ENCODE measurements at regions not wholly inside any gene's neighbourhood (a gene's known extent, or its start where the extent isn't known, plus 50 kb on each side); places are given as distances from the start of the nearest gene placed in this dataset.

GRCh38 chr10:36053775-36054174 lies 411.7 kb upstream of the FZD8 start:
- Histone ChIP-seq H3K79me2 (ENCODE audit: insufficient read depth, low read length) (no peaks in the 10 kb centered on the region), H3K27ac (ENCODE audit: low read depth, low read length) (no peak overlapping the region)

GRCh38 chr10:36053271-36053670 lies 411.2 kb upstream of the FZD8 start:
- no peaks in the 10 kb centered on the region for H3K4me1 ChIP-seq (ENCODE audit: insufficient read depth, low read length)
- H3K27ac ChIP-seq (ENCODE audit: low read depth, low read length): no peak overlapping the region
- no peak overlapping the region for H3K4me2 ChIP-seq (ENCODE audit: insufficient read depth, low read length)
- H3K27me3 ChIP-seq (ENCODE audit: insufficient read depth, low read length): no peaks in the 10 kb centered on the region
- DNase-seq (ENCODE audit: insufficient read length, low spot score, missing footprints): no peak
- H3K4me3 ChIP-seq (ENCODE audit: insufficient read depth, low read length): no peak overlapping the region
- no peaks in the 10 kb centered on the region for H3K79me2 ChIP-seq (ENCODE audit: insufficient read depth, low read length)
- H3K36me3 ChIP-seq (ENCODE audit: insufficient read depth, low read length): no peaks in the 10 kb centered on the region
- H4K20me1 ChIP-seq (ENCODE audit: insufficient read depth, low read length): no peaks in the 10 kb centered on the region
- no peaks in the 10 kb centered on the region for H3K9me3 ChIP-seq (ENCODE audit: low read depth, low read length)
- no peak for TF ChIP-seq CTCF (IDR thresholded peaks at IDR 0.05; ENCODE audit: extremely low read depth, low read depth, low read length)
- no peak overlapping the region for H2AFZ ChIP-seq (ENCODE audit: low read length)

More at GRCh38 chr10:36053775-36054174, 411.7 kb upstream of the FZD8 start:
- no peaks in the 10 kb centered on the region for H3K9me3 ChIP-seq (ENCODE audit: low read depth, low read length)
- H2AFZ ChIP-seq (ENCODE audit: low read length): no peak overlapping the region
- no peak overlapping the region for H3K4me2 ChIP-seq (ENCODE audit: insufficient read depth, low read length)
- H4K20me1 ChIP-seq (ENCODE audit: insufficient read depth, low read length): no peaks in the 10 kb centered on the region
- no peaks in the 10 kb centered on the region for H3K4me1 ChIP-seq (ENCODE audit: insufficient read depth, low read length)
- DNase-seq (ENCODE audit: insufficient read length, low spot score, missing footprints): no peak
- no peaks in the 10 kb centered on the region for H3K36me3 ChIP-seq (ENCODE audit: insufficient read depth, low read length)
- H3K4me3 ChIP-seq (ENCODE audit: insufficient read depth, low read length): no peak overlapping the region
- no peak for TF ChIP-seq CTCF (IDR thresholded peaks at IDR 0.05; ENCODE audit: extremely low read depth, low read depth, low read length)
- H3K27me3 ChIP-seq (ENCODE audit: insufficient read depth, low read length): no peaks in the 10 kb centered on the region

- TF ChIP-seq CTCF (IDR thresholded peaks at IDR 0.05; ENCODE audit: extremely low read depth, low read depth, low read length): no peak
- DNase-seq (ENCODE audit: insufficient read length, low spot score, missing footprints): no peak
- Histone ChIP-seq H3K4me2 (ENCODE audit: insufficient read depth, low read length) (no peak overlapping the region), H3K27me3 (ENCODE audit: insufficient read depth, low read length) (no peaks in the 10 kb centered on the region), H3K9me3 (ENCODE audit: low read depth, low read length) (no peaks in the 10 kb centered on the region), H3K27ac (ENCODE audit: low read depth, low read length) (no peak overlapping the region), H3K36me3 (ENCODE audit: insufficient read depth, low read length) (no peaks in the 10 kb centered on the region), H2AFZ (ENCODE audit: low read length) (no peak overlapping the region), H3K4me1 (ENCODE audit: insufficient read depth, low read length) (no peaks in the 10 kb centered on the region), H3K4me3 (ENCODE audit: insufficient read depth, low read length) (no peak overlapping the region), H3K79me2 (ENCODE audit: insufficient read depth, low read length) (no peaks in the 10 kb centered on the region), H4K20me1 (ENCODE audit: insufficient read depth, low read length) (no peaks in the 10 kb centered on the region)
These were observed 409.4 kb upstream of the FZD8 start for GRCh38 chr10:36051500-36051991.

GRCh38 chr10:36050763-36051499 lies 408.8 kb upstream of the FZD8 start:
- H3K4me3 ChIP-seq (ENCODE audit: insufficient read depth, low read length): no peak overlapping the region
- DNase-seq (ENCODE audit: insufficient read length, low spot score, missing footprints): no peak
- H3K27me3 ChIP-seq (ENCODE audit: insufficient read depth, low read length): no peaks in the 10 kb centered on the region
- no peak overlapping the region for H3K27ac ChIP-seq (ENCODE audit: low read depth, low read length)
- TF ChIP-seq CTCF (IDR thresholded peaks at IDR 0.05; ENCODE audit: extremely low read depth, low read depth, low read length): no peak
- H3K4me2 ChIP-seq (ENCODE audit: insufficient read depth, low read length): no peak overlapping the region
- no peaks in the 10 kb centered on the region for H3K36me3 ChIP-seq (ENCODE audit: insufficient read depth, low read length)
- H3K9me3 ChIP-seq (ENCODE audit: low read depth, low read length): no peaks in the 10 kb centered on the region
- no peak overlapping the region for H2AFZ ChIP-seq (ENCODE audit: low read length)
- no peaks in the 10 kb centered on the region for H4K20me1 ChIP-seq (ENCODE audit: insufficient read depth, low read length)
- no peaks in the 10 kb centered on the region for H3K4me1 ChIP-seq (ENCODE audit: insufficient read depth, low read length)
- no peaks in the 10 kb centered on the region for H3K79me2 ChIP-seq (ENCODE audit: insufficient read depth, low read length)

Measured in osteoblast (primary cell).